Immature natural killer cell (primary cell): ENCODE measurements at regions not wholly inside any gene's neighbourhood (a gene's known extent, or its start where the extent isn't known, plus 50 kb on each side); places are given as distances from the start of the nearest gene placed in this dataset.

Source experiments
- DNase-seq, 3 donors: peaks; one replicate each; pipeline ENCODE4 v3.0.0; 2022; ENCODE audit warnings: mixed read lengths in 1 of 3
- H3K27ac Mint-ChIP-seq, 6 donors: one replicate each; pipeline ENCODE4 v1.8.0; 2020; ENCODE audit warnings: mixed read lengths in 6 of 6, mild to moderate bottlenecking in 5 of 6, inconsistent platforms in 4 of 6, moderate library complexity in 3 of 6
- H3K27me3 Mint-ChIP-seq, 3 donors: one replicate each; pipeline ENCODE4 v1.8.0; 2020 to 2021; ENCODE audit warnings: low read depth in 3 of 3, mild to moderate bottlenecking in 3 of 3, mixed read lengths in 3 of 3, moderate library complexity in 3 of 3, inconsistent platforms in 1 of 3
- H3K36me3 Mint-ChIP-seq, 3 donors: one replicate each; pipeline ENCODE4 v1.8.0; 2020; ENCODE audit warnings: mixed read lengths in 3 of 3, inconsistent platforms in 2 of 3, mild to moderate bottlenecking in 2 of 3
- H3K4me1 Mint-ChIP-seq, 2 donors: one replicate each; pipeline ENCODE4 v1.8.0; 2020; ENCODE audit warnings: inconsistent platforms in 2 of 2, mild to moderate bottlenecking in 2 of 2, mixed read lengths in 2 of 2, moderate library complexity in 1 of 2
- H3K4me3 Mint-ChIP-seq, 5 donors: one replicate each; pipeline ENCODE4 v1.8.0; 2020; ENCODE audit warnings: mild to moderate bottlenecking in 5 of 5, mixed read lengths in 5 of 5, inconsistent platforms in 3 of 5, moderate library complexity in 3 of 5
- H3K9me3 Mint-ChIP-seq, 6 donors: one replicate each; pipeline ENCODE4 v1.8.0; 2020; ENCODE audit warnings: mild to moderate bottlenecking in 6 of 6, mixed read lengths in 6 of 6, inconsistent platforms in 4 of 6, moderate library complexity in 3 of 6

DNA sequence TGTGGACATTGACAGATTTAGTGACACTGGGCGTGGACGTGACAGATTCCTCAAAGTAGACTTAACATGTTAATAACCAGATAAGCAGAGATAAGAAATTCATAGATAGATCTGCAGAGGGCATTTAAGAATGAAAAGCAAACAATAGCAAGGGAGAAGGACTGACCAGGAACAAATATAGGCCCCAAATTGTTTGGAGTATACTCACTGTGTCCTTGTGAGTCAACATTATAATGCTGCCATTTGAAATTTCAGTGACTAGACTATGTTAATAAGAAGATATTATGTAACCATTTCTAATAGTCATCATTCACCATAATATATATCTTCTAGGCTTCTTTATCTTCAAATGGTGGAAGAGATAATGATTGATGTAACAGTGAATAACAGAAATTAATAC, 78.1 kb upstream of the SLC38A11 start:
- no peaks in the 10 kb centered on the region for H3K36me3 Mint-ChIP-seq
- H3K4me1 Mint-ChIP-seq: no peaks in the 10 kb centered on the region
- no peak overlapping the region for H3K4me3 Mint-ChIP-seq
- no peak overlapping the region for H3K27ac Mint-ChIP-seq
- no peak for DNase-seq
- H3K27me3 Mint-ChIP-seq: peaks cover 0 to 3% (median 2%) of the 10 kb centered on the region in 3 donors
- no peaks in the 10 kb centered on the region for H3K9me3 Mint-ChIP-seq

GRCh38 chr2:165032559-165032958, 77.2 kb upstream of the SLC38A11 start:
- DNase-seq: no peak
- no peak overlapping the region for H3K4me3 Mint-ChIP-seq
- peaks cover 0 to 3% (median 2%) of the 10 kb centered on the region in 3 donors for H3K27me3 Mint-ChIP-seq

DNA sequence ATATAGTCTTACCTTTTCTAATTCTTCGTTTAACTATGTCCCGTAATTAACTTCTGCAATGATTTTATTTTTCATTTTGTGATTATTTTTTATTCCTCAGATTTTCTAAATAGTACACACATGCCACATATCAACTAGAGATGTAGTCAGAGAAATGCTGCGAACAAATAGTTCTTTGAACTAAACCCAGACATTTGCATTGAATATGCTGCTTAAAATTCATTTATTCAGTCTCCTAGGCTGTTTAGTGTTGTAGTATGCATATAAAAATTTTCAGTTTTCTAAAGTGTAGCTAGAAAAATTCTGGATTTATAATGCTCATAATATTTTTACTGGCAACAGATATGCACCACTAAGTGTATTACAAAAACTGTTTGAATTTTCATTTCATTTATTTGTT, 68.9 kb upstream of the SLC38A11 start:
- DNase-seq: no peak
- Mint-ChIP-seq H3K27me3 (peaks cover 0 to 4% (median 3%) of the 10 kb centered on the region in 3 donors), H3K36me3 (peaks cover 0 to 4% (median 0%) of the 10 kb centered on the region in 3 donors), H3K4me3 (no peak overlapping the region), H3K4me1 (no peaks in the 10 kb centered on the region), H3K27ac (no peak overlapping the region), H3K9me3 (no peaks in the 10 kb centered on the region)

More at GRCh38 chr2:165032559-165032958, 77.2 kb upstream of the SLC38A11 start:
- Mint-ChIP-seq H3K27ac (no peak overlapping the region), H3K9me3 (no peaks in the 10 kb centered on the region), H3K4me1 (no peaks in the 10 kb centered on the region), H3K36me3 (no peaks in the 10 kb centered on the region)

DNA sequence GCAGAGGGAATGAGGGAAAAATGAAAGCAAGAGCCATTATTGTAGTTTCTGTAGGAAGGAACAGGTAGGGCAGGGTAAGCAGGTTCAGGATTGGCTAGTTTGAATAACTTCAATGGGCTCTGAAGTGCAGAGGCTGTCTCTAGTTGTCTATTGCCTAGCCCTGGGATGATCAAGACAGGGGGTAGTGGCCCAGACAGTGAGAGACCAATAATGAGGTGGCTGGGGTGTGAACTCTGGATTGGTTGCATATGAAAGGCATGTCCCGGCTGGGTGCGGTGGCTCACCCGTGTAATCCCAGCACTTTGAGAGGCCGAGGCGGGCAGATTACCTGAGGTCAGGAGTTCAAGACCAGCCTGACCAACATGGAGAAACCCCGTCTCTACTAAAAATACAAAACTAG, 67.5 kb upstream of the SLC38A11 start:
- Mint-ChIP-seq H3K4me1 (no peaks in the 10 kb centered on the region), H3K4me3 (no peak overlapping the region), H3K27me3 (peaks cover 0 to 4% (median 3%) of the 10 kb centered on the region in 3 donors), H3K9me3 (no peaks in the 10 kb centered on the region), H3K27ac (no peak overlapping the region), H3K36me3 (peaks cover 0 to 4% (median 0%) of the 10 kb centered on the region in 3 donors)
- DNase-seq: no peak

GRCh38 chr2:165017966-165018596, 62.8 kb upstream of the SLC38A11 start:
- Mint-ChIP-seq H3K27ac (no peak overlapping the region), H3K27me3 (peaks cover 0 to 8% (median 4%) of the 10 kb centered on the region in 3 donors), H3K9me3 (no peaks in the 10 kb centered on the region)

DNA sequence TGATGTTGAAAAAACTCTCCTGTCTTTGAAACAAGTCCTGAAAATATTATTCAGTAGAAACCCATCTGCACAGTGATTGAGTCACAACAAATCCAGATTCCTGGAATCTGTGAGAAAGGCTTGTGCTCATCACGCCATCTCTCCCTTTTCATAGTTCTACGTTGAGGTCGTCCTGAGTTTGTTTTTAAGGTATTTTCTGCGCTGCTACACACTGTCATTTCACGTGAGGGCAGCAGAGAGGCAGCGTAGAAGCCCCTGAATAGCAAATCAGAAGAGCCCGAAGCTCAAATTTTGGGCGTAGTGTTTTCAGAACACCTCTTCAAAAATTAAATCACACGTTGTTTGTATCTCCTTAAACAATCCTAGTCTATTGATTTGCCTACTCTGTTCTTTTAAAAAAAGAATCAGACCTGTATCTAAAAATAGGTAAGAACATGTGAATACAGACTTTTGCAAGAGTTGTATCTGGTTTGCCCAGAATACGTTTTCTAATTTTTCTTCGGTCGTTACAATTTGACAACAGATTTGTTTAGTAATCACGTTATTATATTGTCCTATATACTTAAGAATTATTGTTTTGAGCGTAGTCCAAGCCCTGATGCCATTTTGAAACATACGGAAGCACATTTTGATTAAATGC, 61.6 kb upstream of the SLC38A11 start:
- Mint-ChIP-seq H3K4me3 (no peak overlapping the region), H3K27ac (no peak overlapping the region), H3K27me3 (peaks cover 0 to 7% (median 4%) of the 10 kb centered on the region in 3 donors), H3K9me3 (no peaks in the 10 kb centered on the region), H3K36me3 (peaks cover 0 to 4% (median 0%) of the 10 kb centered on the region in 3 donors), H3K4me1 (no peaks in the 10 kb centered on the region)
- no peak for DNase-seq

More at GRCh38 chr2:165017966-165018596, 62.8 kb upstream of the SLC38A11 start:
- Mint-ChIP-seq H3K4me3 (no peak overlapping the region), H3K4me1 (no peaks in the 10 kb centered on the region), H3K36me3 (peaks cover 0 to 4% (median 0%) of the 10 kb centered on the region in 3 donors)
- DNase-seq: no peak

- Mint-ChIP-seq H3K4me3 (no peak overlapping the region), H3K27ac (no peak overlapping the region), H3K36me3 (peaks cover 0 to 1% (median 0%) of the 10 kb centered on the region in 3 donors), H3K9me3 (no peaks in the 10 kb centered on the region), H3K27me3 (peaks cover 2 to 5% (median 4%) of the 10 kb centered on the region in 3 donors), H3K4me1 (no peaks in the 10 kb centered on the region)
- DNase-seq: peak; percentile 30 to 42 (median 37)
Observed at GRCh38 chr2:165015052-165015642, 59.8 kb upstream of the SLC38A11 start.

DNA sequence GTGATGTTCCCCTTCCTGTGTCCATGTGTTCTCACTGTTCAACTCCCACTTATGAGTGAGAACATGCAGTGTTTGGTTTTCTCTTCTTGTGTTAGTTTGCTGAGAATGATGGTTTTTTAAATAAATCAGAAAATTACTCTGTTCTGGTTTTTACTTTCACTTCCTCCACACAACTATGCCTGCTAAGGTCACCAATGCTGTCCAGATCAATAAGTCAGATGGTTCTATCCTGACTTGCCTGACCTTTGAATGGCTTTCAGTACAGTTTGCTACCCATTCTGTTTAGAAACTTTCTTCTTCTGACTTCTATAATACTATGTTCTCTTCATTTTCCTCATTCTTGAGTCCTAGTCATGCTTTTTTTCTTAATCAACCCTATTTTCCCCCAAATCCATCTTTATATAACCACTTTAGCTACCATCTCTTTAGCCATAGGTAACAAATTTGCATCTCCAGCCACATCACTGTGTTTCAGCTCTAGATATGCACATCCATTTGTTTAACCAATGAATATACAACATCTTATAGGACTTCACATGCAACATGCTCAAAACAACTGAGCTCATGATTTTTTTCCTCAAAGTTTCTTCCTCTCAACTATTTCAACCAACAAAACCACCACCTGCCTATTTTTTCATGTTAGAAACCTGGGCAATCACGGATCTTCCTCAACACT, 58.8 kb upstream of the SLC38A11 start:
- H3K27me3 Mint-ChIP-seq: peaks cover 2 to 5% (median 4%) of the 10 kb centered on the region in 3 donors
- no peak overlapping the region for H3K4me3 Mint-ChIP-seq
- H3K36me3 Mint-ChIP-seq: no peaks in the 10 kb centered on the region
- no peak for DNase-seq
- H3K4me1 Mint-ChIP-seq: no peaks in the 10 kb centered on the region
- H3K27ac Mint-ChIP-seq: no peak overlapping the region
- H3K9me3 Mint-ChIP-seq: no peaks in the 10 kb centered on the region

GRCh38 chr2:165011199-165011598, 55.9 kb upstream of the SLC38A11 start:
- no peaks in the 10 kb centered on the region for H3K9me3 Mint-ChIP-seq
- no peak overlapping the region for H3K4me3 Mint-ChIP-seq
- no peaks in the 10 kb centered on the region for H3K36me3 Mint-ChIP-seq
- H3K27ac Mint-ChIP-seq: no peak overlapping the region
- no peak for DNase-seq
- peaks cover 2 to 6% (median 6%) of the 10 kb centered on the region in 3 donors for H3K27me3 Mint-ChIP-seq
- H3K4me1 Mint-ChIP-seq: no peaks in the 10 kb centered on the region

- DNase-seq: no peak
- Mint-ChIP-seq H3K9me3 (no peaks in the 10 kb centered on the region), H3K27ac (no peak overlapping the region), H3K4me3 (no peak overlapping the region), H3K36me3 (no peaks in the 10 kb centered on the region), H3K27me3 (peaks cover 2 to 8% (median 7%) of the 10 kb centered on the region in 3 donors), H3K4me1 (no peaks in the 10 kb centered on the region)
Observed at GRCh38 chr2:165010556-165010955, 55.2 kb upstream of the SLC38A11 start.

DNA sequence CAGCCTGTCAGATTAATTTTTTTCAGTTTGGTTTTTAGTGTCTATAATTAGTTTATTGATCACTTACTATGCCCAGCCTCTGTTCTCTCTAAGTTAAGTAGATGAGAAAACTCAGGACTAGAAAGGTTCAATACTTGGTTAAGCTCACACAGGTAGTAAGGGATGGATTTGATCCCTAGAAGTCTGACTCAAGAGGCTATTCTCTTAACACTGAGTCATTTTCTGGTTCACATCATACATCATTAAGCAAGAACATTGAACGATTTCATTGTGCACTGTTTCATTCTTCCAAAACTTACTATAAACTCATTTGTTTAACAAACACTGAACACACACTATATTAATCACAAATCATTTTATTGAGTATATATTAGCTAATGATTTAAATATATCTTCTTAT, 54.1 kb upstream of the SLC38A11 start:
- Mint-ChIP-seq H3K27ac (no peak overlapping the region), H3K4me3 (no peak overlapping the region), H3K4me1 (no peaks in the 10 kb centered on the region), H3K36me3 (no peaks in the 10 kb centered on the region), H3K9me3 (no peaks in the 10 kb centered on the region), H3K27me3 (peaks cover 2 to 9% (median 5%) of the 10 kb centered on the region in 3 donors)
- DNase-seq: no peak

DNA sequence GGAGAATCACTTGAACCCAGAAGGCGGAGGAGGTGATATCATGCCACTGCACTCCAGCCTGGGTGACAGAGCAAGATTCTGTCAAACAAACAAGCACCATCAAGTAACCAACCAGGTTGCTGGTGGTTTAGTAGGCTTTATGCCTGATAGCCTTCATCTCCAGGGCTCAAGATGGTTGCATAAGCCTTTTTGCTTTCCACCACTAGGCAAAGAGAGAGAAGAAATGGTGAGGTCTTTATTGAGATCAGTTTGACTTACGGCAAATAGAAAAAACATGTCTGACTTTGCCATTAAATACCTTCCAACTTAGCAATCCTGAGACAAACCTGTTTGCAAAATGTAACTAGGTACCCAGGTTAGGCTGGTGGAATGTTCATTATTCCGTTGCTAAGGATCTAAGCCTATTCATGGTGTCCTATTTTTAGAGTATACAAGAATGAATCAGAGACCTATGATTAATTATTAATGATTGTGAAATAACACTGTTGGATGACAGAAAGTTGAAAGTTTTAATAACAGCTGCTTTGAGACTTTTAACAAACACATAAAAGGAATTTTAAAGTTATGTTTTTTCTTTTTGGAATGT, 53.5 kb upstream of the SLC38A11 start:
- H3K27ac Mint-ChIP-seq: no peak overlapping the region
- no peaks in the 10 kb centered on the region for H3K9me3 Mint-ChIP-seq
- no peak for DNase-seq
- H3K4me1 Mint-ChIP-seq: no peaks in the 10 kb centered on the region
- no peaks in the 10 kb centered on the region for H3K36me3 Mint-ChIP-seq
- H3K4me3 Mint-ChIP-seq: no peak overlapping the region
- H3K27me3 Mint-ChIP-seq: peaks cover 2 to 8% (median 2%) of the 10 kb centered on the region in 3 donors

- no peaks in the 10 kb centered on the region for H3K4me1 Mint-ChIP-seq
- no peaks in the 10 kb centered on the region for H3K36me3 Mint-ChIP-seq
- no peak overlapping the region for H3K4me3 Mint-ChIP-seq
- no peaks in the 10 kb centered on the region for H3K9me3 Mint-ChIP-seq
- H3K27me3 Mint-ChIP-seq: peaks cover 2 to 8% (median 2%) of the 10 kb centered on the region in 3 donors
- DNase-seq: no peak
- no peak overlapping the region for H3K27ac Mint-ChIP-seq
Observed at GRCh38 chr2:165007161-165007744, 51.9 kb upstream of the SLC38A11 start.
